ENCODE measurements at regions not wholly inside any gene's neighbourhood (a gene's known extent, or its start where the extent isn't known, plus 50 kb on each side); places are given as distances from the start of the nearest gene placed in this dataset.

DNA sequence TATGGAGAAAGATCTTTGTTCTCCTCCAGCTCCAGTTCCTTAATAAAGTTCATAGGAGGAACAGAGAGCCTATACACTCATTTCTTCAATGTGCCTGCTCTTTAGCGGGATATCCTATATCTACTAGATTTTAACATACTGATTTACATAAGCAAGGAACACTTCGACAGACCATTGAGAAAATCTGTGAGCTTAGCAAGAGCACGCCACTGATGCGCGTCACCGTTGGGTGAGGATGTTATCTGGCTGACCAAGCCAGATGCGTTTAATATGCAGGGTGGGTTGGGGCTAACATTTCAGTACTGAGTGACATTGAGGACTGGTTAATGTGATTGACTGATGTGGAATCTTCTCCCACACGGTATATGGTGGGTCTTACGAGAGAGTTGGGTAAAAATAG, 233.4 kb downstream of the SOX4 start:
- H3K79me1 ChIP-seq (ENCODE audit: low read depth in 1 of 2, low read length in 2 of 2) = peaks cover 0 to 1% of the 10 kb centered on the region in 2 experiments; a peak in 2 of 4 replicates
- peak overlapping the region; percentile 48 for H2AK5ac ChIP-seq (ENCODE audit: low read depth, low read length)
- no peak for DNase-seq
- no peak overlapping the region for H4K8ac ChIP-seq (ENCODE audit: low read depth in 2 of 2, low read length in 2 of 2)
- no peak overlapping the region for H3K9ac ChIP-seq (ENCODE audit: low read depth, low read length)
- H3K4me3 ChIP-seq (ENCODE audit: insufficient read depth, low read depth, low read length) = no peak overlapping the region
- peaks cover 5% of the 10 kb centered on the region for H3K9me1 ChIP-seq (ENCODE audit: insufficient read depth, low read length)
- H3K4me1 ChIP-seq (ENCODE audit: control insufficient read depth, insufficient read depth, low read length) = peaks cover 7% of the 10 kb centered on the region
- H4K91ac ChIP-seq (ENCODE audit: insufficient read depth, low read depth, low read length) = no peak overlapping the region
- dilution Hi-C loops (cut with HindIII; ENCODE audit: low sequenced_read_pairs, unreplicated experiment) (no loop called here), in situ Hi-C loops (cut with MboI; ENCODE audit: low sequenced_read_pairs) (no loop called here), intact Hi-C loops (cut with micrococcal nuclease) (no loop called here)
- BruUV-seq (replicated peaks) = no TSS peak
- no peak overlapping the region for H3K4me2 ChIP-seq (ENCODE audit: low read depth, low read length)
- H2BK5ac ChIP-seq (ENCODE audit: low read depth, low read length, poor library complexity, severe bottlenecking) = no peak overlapping the region
- no peak overlapping the region for H3K23ac ChIP-seq (ENCODE audit: low read depth, low read length)
- H2BK120ac ChIP-seq (ENCODE audit: low read depth, low read length) = peak overlapping the region; percentile 44; the same call in 1 of the 2 replicates
- CTCF ChIA-PET = no interaction called here
- no peak overlapping the region for H3K27ac ChIP-seq (ENCODE audit: insufficient read depth, low read length)
- no peak overlapping the region for H2BK20ac ChIP-seq (ENCODE audit: low read depth, low read length)
- H3K4ac ChIP-seq (ENCODE audit: low read depth, low read length) = peak overlapping the region; percentile 59; the same call in 1 of the 2 replicates
- H2AK9ac ChIP-seq (replicated peaks; ENCODE audit: low read depth, low read length, poor library complexity) = no peak overlapping the region
- no peaks in the 10 kb centered on the region for H3K9me3 ChIP-seq (ENCODE audit: control insufficient read depth, insufficient read depth, low read length)
- no peaks in the 10 kb centered on the region for H3K27me3 ChIP-seq (ENCODE audit: control insufficient read depth, insufficient read depth, low read length)
- H2BK15ac ChIP-seq (ENCODE audit: low read depth, low read length) = peak overlapping the region; percentile 79; the same call in 2 of the 3 replicates
- H3K18ac ChIP-seq (ENCODE audit: low read depth, low read length) = no peak overlapping the region; the same call in 1 of the 2 replicates
- H2AFZ ChIP-seq (replicated peaks; ENCODE audit: low read length, poor library complexity) = no peak overlapping the region
- WGBS, 2 experiments (ENCODE audit: extremely low coverage in 2 of 2, insufficient read length in 1 of 2) = 80% methylated on average over 1 of the region's 9 CpGs; no CpG with 5 or more reads in 1 of the 2 experiments
- peak overlapping the region; percentile 19; the same call in 1 of the 2 replicates for H3K14ac ChIP-seq (replicated peaks; ENCODE audit: low read depth, low read length)
- no peaks in the 10 kb centered on the region for H4K20me1 ChIP-seq (ENCODE audit: insufficient read depth, low read length)
- no peak for TF ChIP-seq MAZ (IDR thresholded peaks at IDR 0.05; ENCODE audit: borderline replicate concordance, low read depth, low read length)
- TF ChIP-seq FOS (IDR thresholded peaks at IDR 0.05; ENCODE audit: low read depth, low read length) = no peak
- TF ChIP-seq SMC3 (IDR thresholded peaks at IDR 0.05; ENCODE audit: low read depth, low read length) = no peak
- TF ChIP-seq, protein P1, sequence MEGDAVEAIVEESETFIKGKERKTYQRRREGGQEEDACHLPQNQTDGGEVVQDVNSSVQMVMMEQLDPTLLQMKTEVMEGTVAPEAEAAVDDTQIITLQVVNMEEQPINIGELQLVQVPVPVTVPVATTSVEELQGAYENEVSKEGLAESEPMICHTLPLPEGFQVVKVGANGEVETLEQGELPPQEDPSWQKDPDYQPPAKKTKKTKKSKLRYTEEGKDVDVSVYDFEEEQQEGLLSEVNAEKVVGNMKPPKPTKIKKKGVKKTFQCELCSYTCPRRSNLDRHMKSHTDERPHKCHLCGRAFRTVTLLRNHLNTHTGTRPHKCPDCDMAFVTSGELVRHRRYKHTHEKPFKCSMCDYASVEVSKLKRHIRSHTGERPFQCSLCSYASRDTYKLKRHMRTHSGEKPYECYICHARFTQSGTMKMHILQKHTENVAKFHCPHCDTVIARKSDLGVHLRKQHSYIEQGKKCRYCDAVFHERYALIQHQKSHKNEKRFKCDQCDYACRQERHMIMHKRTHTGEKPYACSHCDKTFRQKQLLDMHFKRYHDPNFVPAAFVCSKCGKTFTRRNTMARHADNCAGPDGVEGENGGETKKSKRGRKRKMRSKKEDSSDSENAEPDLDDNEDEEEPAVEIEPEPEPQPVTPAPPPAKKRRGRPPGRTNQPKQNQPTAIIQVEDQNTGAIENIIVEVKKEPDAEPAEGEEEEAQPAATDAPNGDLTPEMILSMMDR (conservative IDR thresholded peaks at IDR 0.05; ENCODE audit: low read depth, low read length) = no peak
- TF ChIP-seq MXI1 (IDR thresholded peaks at IDR 0.05; ENCODE audit: borderline replicate concordance, low read depth, low read length) = no peak
- no peak for TF ChIP-seq BHLHE40 (IDR thresholded peaks at IDR 0.05; ENCODE audit: low read depth, low read length)
- no peak for TF ChIP-seq CHD1 (IDR thresholded peaks at IDR 0.05; ENCODE audit: low read depth, low read length)
- TF ChIP-seq NFE2L2 (IDR thresholded peaks at IDR 0.05; ENCODE audit: low read depth, low read length) = no peak
- TF ChIP-seq, protein P2, sequence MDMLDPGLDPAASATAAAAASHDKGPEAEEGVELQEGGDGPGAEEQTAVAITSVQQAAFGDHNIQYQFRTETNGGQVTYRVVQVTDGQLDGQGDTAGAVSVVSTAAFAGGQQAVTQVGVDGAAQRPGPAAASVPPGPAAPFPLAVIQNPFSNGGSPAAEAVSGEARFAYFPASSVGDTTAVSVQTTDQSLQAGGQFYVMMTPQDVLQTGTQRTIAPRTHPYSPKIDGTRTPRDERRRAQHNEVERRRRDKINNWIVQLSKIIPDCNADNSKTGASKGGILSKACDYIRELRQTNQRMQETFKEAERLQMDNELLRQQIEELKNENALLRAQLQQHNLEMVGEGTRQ (IDR thresholded peaks at IDR 0.05; ENCODE audit: low read depth, low read length) = no peak
- TF ChIP-seq RAD21 (IDR thresholded peaks at IDR 0.05; ENCODE audit: low read length) = no peak
- TF ChIP-seq RFX5 (IDR thresholded peaks at IDR 0.05; ENCODE audit: low read depth, low read length) = no peak
- no peak for TF ChIP-seq CEBPB (IDR thresholded peaks at IDR 0.05; ENCODE audit: low read depth, low read length)
- no peak for TF ChIP-seq MAFK (IDR thresholded peaks at IDR 0.05; ENCODE audit: low read depth, low read length)
- no peak for TF ChIP-seq POLR2A (IDR thresholded peaks at IDR 0.05; ENCODE audit: low read depth, low read length)
- no peak for TF ChIP-seq RCOR1 (IDR thresholded peaks at IDR 0.05; ENCODE audit: insufficient replicate concordance, low read length)
- TF ChIP-seq, protein P3, sequence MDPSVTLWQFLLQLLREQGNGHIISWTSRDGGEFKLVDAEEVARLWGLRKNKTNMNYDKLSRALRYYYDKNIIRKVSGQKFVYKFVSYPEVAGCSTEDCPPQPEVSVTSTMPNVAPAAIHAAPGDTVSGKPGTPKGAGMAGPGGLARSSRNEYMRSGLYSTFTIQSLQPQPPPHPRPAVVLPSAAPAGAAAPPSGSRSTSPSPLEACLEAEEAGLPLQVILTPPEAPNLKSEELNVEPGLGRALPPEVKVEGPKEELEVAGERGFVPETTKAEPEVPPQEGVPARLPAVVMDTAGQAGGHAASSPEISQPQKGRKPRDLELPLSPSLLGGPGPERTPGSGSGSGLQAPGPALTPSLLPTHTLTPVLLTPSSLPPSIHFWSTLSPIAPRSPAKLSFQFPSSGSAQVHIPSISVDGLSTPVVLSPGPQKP (IDR thresholded peaks at IDR 0.05; ENCODE audit: borderline replicate concordance, low read depth, low read length) = no peak
- POLR2A ChIA-PET (ENCODE audit: unreplicated experiment) = no interaction called here
- no peak overlapping the region for H3K56ac ChIP-seq (ENCODE audit: extremely low read depth, insufficient read depth, low read length)
- no peak for ATAC-seq (ENCODE audit: low read depth)
- H4K5ac ChIP-seq (ENCODE audit: low read depth, low read length) = no peak overlapping the region
- H3K36me3 ChIP-seq (ENCODE audit: control insufficient read depth, insufficient read depth, low read length) = no peaks in the 10 kb centered on the region
